Caco-2 (cell line): ENCODE measurements at regions not wholly inside any gene's neighbourhood (a gene's known extent, or its start where the extent isn't known, plus 50 kb on each side); places are given as distances from the start of the nearest gene placed in this dataset.

Experiments used
- BruUV-seq: library from RNA; stranded (reverse); fragments of 400-500 nt; replicated peaks from 2 replicates; lab custom pipeline; 2021; lab: Mats Ljungman, UMichigan
- CTCF ChIA-PET: fragments of 300-600 bp; sonication (Branson Sonifier 250); formaldehyde crosslinking; loops from one replicate; lab custom pipeline; 2022; ENCODE audit warnings: antibody characterized with exemption; lab: Charles Lee
- POLR2A ChIA-PET: fragments of 300-600 bp; sonication (Branson Sonifier 250); formaldehyde crosslinking; loops from one replicate; lab custom pipeline; 2022; ENCODE audit warnings: antibody characterized with exemption; lab: Charles Lee
- DNase-seq, 2 experiments: peaks; one replicate each; pipeline versions ENCODE4 v3.0.0 to v3.0.0-alpha.2; 2020 to 2022
- H3K27me3 ChIP-seq: replicated peaks from 2 replicates; pipeline ENCODE4 v1.6.0; 2011; ENCODE audit warnings: low read length; ENCODE audit not compliant: control insufficient read depth, insufficient read depth
- H3K36me3 ChIP-seq: 2 replicates; pipeline ENCODE4 v1.5.1; 2011; ENCODE audit warnings: low read length; ENCODE audit not compliant: control insufficient read depth, insufficient read depth
- H3K4me1 ChIP-seq: fragments of 250-450 bp; sonication (Bioruptor Pico); 2 replicates; pipeline ENCODE4 v1.5.1; 2020; ENCODE audit warnings: mild to moderate bottlenecking
- H3K4me3 ChIP-seq: 2 replicates; pipeline ENCODE4 v1.5.1; 2011; ENCODE audit warnings: low read depth, mild to moderate bottlenecking, control low read depth, low read length
- H3K9me3 ChIP-seq: fragments of 250-450 bp; sonication (Bioruptor Pico); 2 replicates; pipeline ENCODE4 v1.5.1; 2020; ENCODE audit warnings: mild to moderate bottlenecking, moderate library complexity
- H3K27ac Mint-ChIP-seq: one replicate; pipeline ENCODE4 v1.8.0; 2022; ENCODE audit warnings: mixed read lengths; ENCODE audit not compliant: unreplicated experiment
- H3K27me3 Mint-ChIP-seq: one replicate; pipeline ENCODE4 v1.8.0; 2022; ENCODE audit warnings: mixed read lengths; ENCODE audit not compliant: insufficient read depth, unreplicated experiment
- H3K36me3 Mint-ChIP-seq: one replicate; pipeline ENCODE4 v1.8.0; 2022; ENCODE audit warnings: mild to moderate bottlenecking, mixed read lengths; ENCODE audit not compliant: insufficient read depth, unreplicated experiment
- H3K4me1 Mint-ChIP-seq: one replicate; pipeline ENCODE4 v1.8.0; 2022; ENCODE audit warnings: low read depth, mixed read lengths; ENCODE audit not compliant: unreplicated experiment
- H3K4me3 Mint-ChIP-seq: one replicate; pipeline ENCODE4 v1.8.0; 2022; ENCODE audit warnings: mild to moderate bottlenecking, moderate library complexity, mixed read lengths; ENCODE audit not compliant: unreplicated experiment
- H3K9me3 Mint-ChIP-seq: one replicate; pipeline ENCODE4 v1.8.0; 2022; ENCODE audit warnings: mixed read lengths; ENCODE audit not compliant: unreplicated experiment
- intact Hi-C: fragments of 100-400 bp; cut with micrococcal nuclease; formaldehyde crosslinking; loops from one replicate; pipeline ENCODE4 v1.10.0; 2022; ENCODE audit not compliant: unreplicated experiment
- TF ChIP-seq, protein P1 (sequence below), 2 experiments: fragments of 200-600 bp in 1 of 2; IDR thresholded peaks; 1 replicate in 1 of 2; 2 replicates in 1 of 2; pipeline versions ENCODE4 v1.5.1 to v1.8.0; 2011 to 2022; ENCODE audit warnings: antibody characterized with exemption in 1 of 2, control low read depth in 1 of 2, inconsistent platforms in 1 of 2, low read depth in 1 of 2, low read length in 1 of 2, mild to moderate bottlenecking in 1 of 2, moderate library complexity in 1 of 2; ENCODE audit not compliant: insufficient read depth in 1 of 2, severe bottlenecking in 1 of 2, unreplicated experiment in 1 of 2

DNA sequence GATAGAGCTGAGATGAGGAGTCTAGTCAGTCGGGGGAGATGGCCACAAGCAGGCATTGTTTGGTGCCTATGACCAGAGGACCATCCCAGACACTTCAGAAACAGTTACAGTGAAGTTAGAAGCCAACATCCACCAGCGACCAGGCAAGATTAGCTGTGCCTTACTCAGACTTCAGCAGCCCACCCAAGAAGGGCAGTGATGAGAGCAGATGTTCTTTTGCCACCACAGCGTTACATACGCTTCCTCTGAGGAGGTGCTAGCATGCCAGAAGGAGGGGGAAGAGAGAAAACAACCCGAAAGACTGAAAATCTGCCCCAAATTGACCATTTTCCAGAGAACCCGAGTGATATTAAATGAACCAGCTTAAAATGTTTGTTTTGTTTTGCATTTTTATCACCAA lies 186.8 kb downstream of the PRL start:
- intact Hi-C loops, result no loop called here
- no peaks in the 10 kb centered on the region for H3K9me3 Mint-ChIP-seq
- BruUV-seq, result no TSS peak
- no peak overlapping the region for H3K4me3 Mint-ChIP-seq
- TF ChIP-seq, protein P1, sequence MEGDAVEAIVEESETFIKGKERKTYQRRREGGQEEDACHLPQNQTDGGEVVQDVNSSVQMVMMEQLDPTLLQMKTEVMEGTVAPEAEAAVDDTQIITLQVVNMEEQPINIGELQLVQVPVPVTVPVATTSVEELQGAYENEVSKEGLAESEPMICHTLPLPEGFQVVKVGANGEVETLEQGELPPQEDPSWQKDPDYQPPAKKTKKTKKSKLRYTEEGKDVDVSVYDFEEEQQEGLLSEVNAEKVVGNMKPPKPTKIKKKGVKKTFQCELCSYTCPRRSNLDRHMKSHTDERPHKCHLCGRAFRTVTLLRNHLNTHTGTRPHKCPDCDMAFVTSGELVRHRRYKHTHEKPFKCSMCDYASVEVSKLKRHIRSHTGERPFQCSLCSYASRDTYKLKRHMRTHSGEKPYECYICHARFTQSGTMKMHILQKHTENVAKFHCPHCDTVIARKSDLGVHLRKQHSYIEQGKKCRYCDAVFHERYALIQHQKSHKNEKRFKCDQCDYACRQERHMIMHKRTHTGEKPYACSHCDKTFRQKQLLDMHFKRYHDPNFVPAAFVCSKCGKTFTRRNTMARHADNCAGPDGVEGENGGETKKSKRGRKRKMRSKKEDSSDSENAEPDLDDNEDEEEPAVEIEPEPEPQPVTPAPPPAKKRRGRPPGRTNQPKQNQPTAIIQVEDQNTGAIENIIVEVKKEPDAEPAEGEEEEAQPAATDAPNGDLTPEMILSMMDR (IDR thresholded peaks at IDR 0.05; ENCODE audit: insufficient read depth in 1 of 2, low read depth in 1 of 2, low read length in 1 of 2, severe bottlenecking in 1 of 2, unreplicated experiment in 1 of 2), result no peak
- no peaks in the 10 kb centered on the region for H3K36me3 Mint-ChIP-seq
- no peaks in the 10 kb centered on the region for H3K4me1 Mint-ChIP-seq
- DNase-seq, result no peak
- Histone ChIP-seq H3K4me3 (no peak overlapping the region), H3K9me3 (no peaks in the 10 kb centered on the region), H3K27me3 (no peaks in the 10 kb centered on the region), H3K36me3 (no peaks in the 10 kb centered on the region), H3K4me1 (no peaks in the 10 kb centered on the region)
- H3K27me3 Mint-ChIP-seq, result no peaks in the 10 kb centered on the region
- CTCF ChIA-PET, result no interaction called here
- POLR2A ChIA-PET, result no interaction called here
- no peak overlapping the region for H3K27ac Mint-ChIP-seq

- intact Hi-C loops, result no loop called here
- Histone ChIP-seq H3K9me3 (no peaks in the 10 kb centered on the region), H3K27me3 (no peaks in the 10 kb centered on the region), H3K4me1 (no peaks in the 10 kb centered on the region), H3K36me3 (no peaks in the 10 kb centered on the region), H3K4me3 (no peak overlapping the region)
- H3K36me3 Mint-ChIP-seq, result no peaks in the 10 kb centered on the region
- ChIA-PET POLR2A (no interaction called here), CTCF (no interaction called here)
- no peaks in the 10 kb centered on the region for H3K4me1 Mint-ChIP-seq
- TF ChIP-seq, protein P1 (IDR thresholded peaks at IDR 0.05; ENCODE audit: insufficient read depth in 1 of 2, low read depth in 1 of 2, low read length in 1 of 2, severe bottlenecking in 1 of 2, unreplicated experiment in 1 of 2), result no peak
- BruUV-seq, result no TSS peak
- DNase-seq, result peak in 1 of 2 experiments; percentile 6
- no peak overlapping the region for H3K27ac Mint-ChIP-seq
- no peak overlapping the region for H3K4me3 Mint-ChIP-seq
- H3K9me3 Mint-ChIP-seq, result no peaks in the 10 kb centered on the region
- H3K27me3 Mint-ChIP-seq, result no peaks in the 10 kb centered on the region
Observed at GRCh38 chr6:22112461-22112860, 184.4 kb downstream of the PRL start.

DNA sequence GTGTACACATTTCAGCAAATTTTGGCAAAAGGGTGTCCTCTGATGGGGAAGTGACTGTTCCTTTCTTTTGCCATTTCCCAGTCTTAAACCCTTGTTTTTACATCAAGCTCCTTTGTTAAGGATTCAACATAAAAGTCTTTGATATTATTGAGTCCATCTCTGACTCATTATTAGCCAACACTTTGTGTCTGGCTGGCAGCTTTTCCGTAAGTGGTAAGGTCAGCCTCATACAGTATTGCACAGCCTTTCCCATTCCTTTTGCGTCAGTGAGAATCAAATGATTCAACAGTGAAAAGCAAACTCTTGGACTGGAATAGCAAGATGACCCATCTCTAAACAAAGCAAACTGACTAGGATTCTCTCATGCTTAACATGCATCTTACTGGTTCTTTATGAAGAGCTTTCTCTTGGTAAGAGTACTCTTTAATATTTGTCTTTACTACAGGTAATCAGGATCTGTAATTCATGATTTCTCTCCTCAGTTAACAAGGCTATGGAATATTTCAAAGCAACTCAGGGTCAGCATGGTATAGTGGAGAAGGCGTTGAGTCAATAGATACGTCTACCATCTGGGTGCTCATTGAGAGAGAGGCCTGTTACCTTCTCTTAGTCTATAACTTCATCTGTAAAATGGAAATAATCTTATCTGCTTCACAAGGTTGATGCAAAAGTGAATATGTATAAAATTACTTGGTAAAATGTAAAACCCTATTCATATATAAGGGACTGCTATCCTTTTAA lies 183.6 kb downstream of the PRL start:
- no TSS peak for BruUV-seq
- H3K9me3 ChIP-seq, result no peaks in the 10 kb centered on the region
- H3K4me1 Mint-ChIP-seq, result no peaks in the 10 kb centered on the region
- no peaks in the 10 kb centered on the region for H3K36me3 Mint-ChIP-seq
- H3K4me3 Mint-ChIP-seq, result no peak overlapping the region
- no peaks in the 10 kb centered on the region for H3K36me3 ChIP-seq
- ChIA-PET CTCF (no interaction called here), POLR2A (no interaction called here)
- no peaks in the 10 kb centered on the region for H3K27me3 Mint-ChIP-seq
- no peak overlapping the region for H3K4me3 ChIP-seq
- H3K27me3 ChIP-seq, result no peaks in the 10 kb centered on the region
- no peaks in the 10 kb centered on the region for H3K4me1 ChIP-seq
- H3K27ac Mint-ChIP-seq, result no peak overlapping the region
- DNase-seq, result no peak
- TF ChIP-seq, protein P1 (IDR thresholded peaks at IDR 0.05; ENCODE audit: insufficient read depth in 1 of 2, low read depth in 1 of 2, low read length in 1 of 2, severe bottlenecking in 1 of 2, unreplicated experiment in 1 of 2), result no peak
- H3K9me3 Mint-ChIP-seq, result no peaks in the 10 kb centered on the region
- intact Hi-C loops, result no loop called here
